SK-N-SH (cell line): ENCODE measurements at regions not wholly inside any gene's neighbourhood (a gene's known extent, or its start where the extent isn't known, plus 50 kb on each side); places are given as distances from the start of the nearest gene placed in this dataset.

Source experiments
- FOXM1 ChIP-seq: IDR thresholded peaks from 2 replicates; pipeline ENCODE4 v1.4.0; 2012; ENCODE audit warnings: low read depth, mild to moderate bottlenecking
- JUND ChIP-seq: IDR thresholded peaks from 2 replicates; pipeline ENCODE4 v1.4.0; 2012
- POLR2AphosphoS5 ChIP-seq: IDR thresholded peaks from 2 replicates; pipeline ENCODE4 v1.6.1; 2012; ENCODE audit warnings: low read depth, low read length
- RCOR1 ChIP-seq: fragments of 150-350 bp; IDR thresholded peaks from 2 replicates; pipeline ENCODE4 v1.6.1; 2017; ENCODE audit warnings: antibody characterized with exemption, low read length
- TF ChIP-seq, protein P1 (sequence below): fragments of 200-600 bp; sonication (generic); IDR thresholded peaks from 2 replicates; pipeline ENCODE4 v1.6.1; 2017; ENCODE audit warnings: antibody characterized with exemption, mild to moderate bottlenecking, moderate library complexity
- TF ChIP-seq, protein P2 (sequence below): IDR thresholded peaks from 2 replicates; pipeline ENCODE4 v1.6.1; 2012; ENCODE audit warnings: mild to moderate bottlenecking, low read depth, low read length, moderate library complexity
- TF ChIP-seq, protein P3 (sequence below): IDR thresholded peaks from 2 replicates; pipeline ENCODE4 v1.4.0; 2012; ENCODE audit warnings: low read depth, borderline replicate concordance

DNA sequence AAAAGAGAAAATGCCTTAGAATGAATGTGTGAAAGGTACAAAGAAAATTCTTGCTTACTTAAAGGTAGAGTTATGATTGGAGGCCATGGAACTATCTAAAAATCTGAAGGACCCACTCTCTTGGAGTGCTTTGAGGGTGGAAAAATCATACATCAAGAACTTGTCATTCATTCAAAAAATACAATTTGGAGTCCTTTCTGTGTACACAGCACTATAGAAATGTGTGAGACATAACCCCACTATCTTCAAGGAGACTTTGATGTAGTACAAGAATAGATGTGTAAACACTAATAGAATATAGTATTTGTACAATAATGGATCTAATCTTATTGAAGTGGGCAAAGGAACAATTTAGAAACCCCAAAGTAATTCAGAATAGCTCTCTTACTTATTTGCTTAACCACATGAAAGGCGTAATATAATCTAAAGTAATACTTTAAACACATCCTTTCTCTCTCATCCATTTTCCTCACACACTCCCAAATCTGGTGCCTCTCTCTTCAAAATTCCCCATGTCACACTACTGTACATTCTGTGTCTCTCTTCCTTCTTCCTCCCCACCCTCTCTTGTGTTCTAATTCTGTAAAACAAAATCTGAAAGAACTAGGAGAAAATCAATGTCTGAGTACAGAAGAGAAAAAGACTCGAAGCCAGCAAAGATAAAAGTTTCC lies 166.7 kb downstream of the DNAJB9 start:
- TF ChIP-seq FOXM1 (no peak), RCOR1 (no peak), POLR2AphosphoS5 (no peak), JUND (no peak)
- TF ChIP-seq, protein P1, sequence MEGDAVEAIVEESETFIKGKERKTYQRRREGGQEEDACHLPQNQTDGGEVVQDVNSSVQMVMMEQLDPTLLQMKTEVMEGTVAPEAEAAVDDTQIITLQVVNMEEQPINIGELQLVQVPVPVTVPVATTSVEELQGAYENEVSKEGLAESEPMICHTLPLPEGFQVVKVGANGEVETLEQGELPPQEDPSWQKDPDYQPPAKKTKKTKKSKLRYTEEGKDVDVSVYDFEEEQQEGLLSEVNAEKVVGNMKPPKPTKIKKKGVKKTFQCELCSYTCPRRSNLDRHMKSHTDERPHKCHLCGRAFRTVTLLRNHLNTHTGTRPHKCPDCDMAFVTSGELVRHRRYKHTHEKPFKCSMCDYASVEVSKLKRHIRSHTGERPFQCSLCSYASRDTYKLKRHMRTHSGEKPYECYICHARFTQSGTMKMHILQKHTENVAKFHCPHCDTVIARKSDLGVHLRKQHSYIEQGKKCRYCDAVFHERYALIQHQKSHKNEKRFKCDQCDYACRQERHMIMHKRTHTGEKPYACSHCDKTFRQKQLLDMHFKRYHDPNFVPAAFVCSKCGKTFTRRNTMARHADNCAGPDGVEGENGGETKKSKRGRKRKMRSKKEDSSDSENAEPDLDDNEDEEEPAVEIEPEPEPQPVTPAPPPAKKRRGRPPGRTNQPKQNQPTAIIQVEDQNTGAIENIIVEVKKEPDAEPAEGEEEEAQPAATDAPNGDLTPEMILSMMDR: no peak
- TF ChIP-seq, protein P2, sequence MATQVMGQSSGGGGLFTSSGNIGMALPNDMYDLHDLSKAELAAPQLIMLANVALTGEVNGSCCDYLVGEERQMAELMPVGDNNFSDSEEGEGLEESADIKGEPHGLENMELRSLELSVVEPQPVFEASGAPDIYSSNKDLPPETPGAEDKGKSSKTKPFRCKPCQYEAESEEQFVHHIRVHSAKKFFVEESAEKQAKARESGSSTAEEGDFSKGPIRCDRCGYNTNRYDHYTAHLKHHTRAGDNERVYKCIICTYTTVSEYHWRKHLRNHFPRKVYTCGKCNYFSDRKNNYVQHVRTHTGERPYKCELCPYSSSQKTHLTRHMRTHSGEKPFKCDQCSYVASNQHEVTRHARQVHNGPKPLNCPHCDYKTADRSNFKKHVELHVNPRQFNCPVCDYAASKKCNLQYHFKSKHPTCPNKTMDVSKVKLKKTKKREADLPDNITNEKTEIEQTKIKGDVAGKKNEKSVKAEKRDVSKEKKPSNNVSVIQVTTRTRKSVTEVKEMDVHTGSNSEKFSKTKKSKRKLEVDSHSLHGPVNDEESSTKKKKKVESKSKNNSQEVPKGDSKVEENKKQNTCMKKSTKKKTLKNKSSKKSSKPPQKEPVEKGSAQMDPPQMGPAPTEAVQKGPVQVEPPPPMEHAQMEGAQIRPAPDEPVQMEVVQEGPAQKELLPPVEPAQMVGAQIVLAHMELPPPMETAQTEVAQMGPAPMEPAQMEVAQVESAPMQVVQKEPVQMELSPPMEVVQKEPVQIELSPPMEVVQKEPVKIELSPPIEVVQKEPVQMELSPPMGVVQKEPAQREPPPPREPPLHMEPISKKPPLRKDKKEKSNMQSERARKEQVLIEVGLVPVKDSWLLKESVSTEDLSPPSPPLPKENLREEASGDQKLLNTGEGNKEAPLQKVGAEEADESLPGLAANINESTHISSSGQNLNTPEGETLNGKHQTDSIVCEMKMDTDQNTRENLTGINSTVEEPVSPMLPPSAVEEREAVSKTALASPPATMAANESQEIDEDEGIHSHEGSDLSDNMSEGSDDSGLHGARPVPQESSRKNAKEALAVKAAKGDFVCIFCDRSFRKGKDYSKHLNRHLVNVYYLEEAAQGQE: no peak
- TF ChIP-seq, protein P3, sequence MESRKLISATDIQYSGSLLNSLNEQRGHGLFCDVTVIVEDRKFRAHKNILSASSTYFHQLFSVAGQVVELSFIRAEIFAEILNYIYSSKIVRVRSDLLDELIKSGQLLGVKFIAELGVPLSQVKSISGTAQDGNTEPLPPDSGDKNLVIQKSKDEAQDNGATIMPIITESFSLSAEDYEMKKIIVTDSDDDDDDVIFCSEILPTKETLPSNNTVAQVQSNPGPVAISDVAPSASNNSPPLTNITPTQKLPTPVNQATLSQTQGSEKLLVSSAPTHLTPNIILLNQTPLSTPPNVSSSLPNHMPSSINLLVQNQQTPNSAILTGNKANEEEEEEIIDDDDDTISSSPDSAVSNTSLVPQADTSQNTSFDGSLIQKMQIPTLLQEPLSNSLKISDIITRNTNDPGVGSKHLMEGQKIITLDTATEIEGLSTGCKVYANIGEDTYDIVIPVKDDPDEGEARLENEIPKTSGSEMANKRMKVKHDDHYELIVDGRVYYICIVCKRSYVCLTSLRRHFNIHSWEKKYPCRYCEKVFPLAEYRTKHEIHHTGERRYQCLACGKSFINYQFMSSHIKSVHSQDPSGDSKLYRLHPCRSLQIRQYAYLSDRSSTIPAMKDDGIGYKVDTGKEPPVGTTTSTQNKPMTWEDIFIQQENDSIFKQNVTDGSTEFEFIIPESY: no peak
